ENCODE measurements at regions not wholly inside any gene's neighbourhood (a gene's known extent, or its start where the extent isn't known, plus 50 kb on each side); places are given as distances from the start of the nearest gene placed in this dataset.

DNA sequence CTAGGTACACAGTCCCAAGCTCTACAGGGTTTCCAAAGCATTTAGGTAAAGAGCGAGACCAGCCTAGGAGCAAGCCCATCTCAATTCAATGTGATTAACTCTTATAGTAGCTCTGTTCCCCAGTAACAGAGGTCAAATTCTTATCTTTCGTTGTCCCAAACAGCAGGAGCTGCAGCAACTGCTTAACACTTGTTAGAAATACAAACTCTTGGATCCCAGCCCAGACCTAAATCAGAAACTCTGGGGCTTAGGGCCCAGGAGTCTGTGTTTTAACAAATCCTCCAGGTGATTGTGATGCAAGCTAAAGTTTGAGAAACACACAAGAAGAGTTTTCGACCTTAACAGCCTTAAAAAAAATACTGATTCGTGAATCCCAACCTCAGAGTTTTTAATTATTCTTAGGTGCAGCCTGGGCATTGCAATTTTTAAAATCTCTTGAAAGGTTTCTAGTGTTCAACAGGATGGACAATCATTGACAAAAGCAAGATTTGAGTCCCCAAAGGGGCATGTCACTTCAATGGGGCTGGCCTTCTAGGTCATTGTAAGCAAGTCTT lies 127.4 kb upstream of the HCRTR2 start:
- TF ChIP-seq CTCF (IDR thresholded peaks at IDR 0.05; ENCODE audit: borderline replicate concordance, extremely low read depth, low read length, poor library complexity, severe bottlenecking) = no peak
- TF ChIP-seq EZH2 (IDR thresholded peaks at IDR 0.05; ENCODE audit: borderline replicate concordance, low read depth, low read length, severe bottlenecking) = no peak

All from DND-41 (cell line).